ENCODE measurements at regions not wholly inside any gene's neighbourhood (a gene's known extent, or its start where the extent isn't known, plus 50 kb on each side); places are given as distances from the start of the nearest gene placed in this dataset.

DNA sequence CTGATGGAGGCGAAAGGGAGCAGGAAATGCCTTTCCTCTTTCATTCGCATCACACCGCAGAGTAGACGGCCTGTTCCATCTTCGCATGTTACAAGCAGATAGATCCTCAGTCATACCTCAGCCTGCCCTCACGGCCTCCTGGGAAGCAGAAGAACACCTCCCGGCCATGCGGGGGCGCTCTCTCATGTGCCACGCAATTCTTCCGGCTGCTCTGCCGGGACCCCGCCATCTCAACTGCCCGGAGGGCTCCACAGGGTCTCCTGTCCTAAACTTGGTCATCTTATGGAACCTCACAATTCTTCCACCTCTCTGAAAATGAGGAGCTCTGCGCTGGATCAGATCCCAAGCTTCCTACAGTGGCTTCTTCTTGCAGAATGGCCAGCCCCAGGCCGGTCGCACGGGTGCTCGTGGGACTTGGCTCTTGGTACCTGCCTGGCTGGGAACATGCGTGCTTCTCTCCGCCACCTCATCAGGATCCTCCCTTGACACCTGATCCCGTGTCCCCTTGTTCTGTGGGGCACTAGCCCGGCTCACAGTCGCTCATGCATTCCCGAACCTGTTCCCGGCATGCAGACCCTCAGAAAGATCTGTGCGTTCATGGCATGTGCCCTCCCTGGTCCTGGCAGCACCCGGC is 262.8 kb upstream of the SHH start:
- Mint-ChIP-seq H3K27me3 (ENCODE audit: insufficient read depth, unreplicated experiment) (no peaks in the 10 kb centered on the region), H3K36me3 (ENCODE audit: insufficient read depth, unreplicated experiment) (no peaks in the 10 kb centered on the region), H3K9me3 (ENCODE audit: unreplicated experiment) (no peaks in the 10 kb centered on the region), H3K4me1 (ENCODE audit: low read depth, unreplicated experiment) (no peaks in the 10 kb centered on the region), H3K4me3 (ENCODE audit: unreplicated experiment) (no peak overlapping the region), H3K27ac (ENCODE audit: unreplicated experiment) (no peak overlapping the region)
- intact Hi-C loops (cut with micrococcal nuclease; ENCODE audit: unreplicated experiment), result no loop called here
- ChIA-PET POLR2A (no interaction called here), CTCF (interaction anchor here (0.7 kb wide), 1 partner anchor 578 kb away, joined by 3 read pairs; no protein-coding TSS in a partner anchor)
- no peaks in the 10 kb centered on the region for H3K4me1 ChIP-seq
- no peaks in the 10 kb centered on the region for H3K9me3 ChIP-seq
- no peaks in the 10 kb centered on the region for H3K36me3 ChIP-seq (ENCODE audit: control insufficient read depth, insufficient read depth, low read length)
- TF ChIP-seq, protein P1, sequence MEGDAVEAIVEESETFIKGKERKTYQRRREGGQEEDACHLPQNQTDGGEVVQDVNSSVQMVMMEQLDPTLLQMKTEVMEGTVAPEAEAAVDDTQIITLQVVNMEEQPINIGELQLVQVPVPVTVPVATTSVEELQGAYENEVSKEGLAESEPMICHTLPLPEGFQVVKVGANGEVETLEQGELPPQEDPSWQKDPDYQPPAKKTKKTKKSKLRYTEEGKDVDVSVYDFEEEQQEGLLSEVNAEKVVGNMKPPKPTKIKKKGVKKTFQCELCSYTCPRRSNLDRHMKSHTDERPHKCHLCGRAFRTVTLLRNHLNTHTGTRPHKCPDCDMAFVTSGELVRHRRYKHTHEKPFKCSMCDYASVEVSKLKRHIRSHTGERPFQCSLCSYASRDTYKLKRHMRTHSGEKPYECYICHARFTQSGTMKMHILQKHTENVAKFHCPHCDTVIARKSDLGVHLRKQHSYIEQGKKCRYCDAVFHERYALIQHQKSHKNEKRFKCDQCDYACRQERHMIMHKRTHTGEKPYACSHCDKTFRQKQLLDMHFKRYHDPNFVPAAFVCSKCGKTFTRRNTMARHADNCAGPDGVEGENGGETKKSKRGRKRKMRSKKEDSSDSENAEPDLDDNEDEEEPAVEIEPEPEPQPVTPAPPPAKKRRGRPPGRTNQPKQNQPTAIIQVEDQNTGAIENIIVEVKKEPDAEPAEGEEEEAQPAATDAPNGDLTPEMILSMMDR (IDR thresholded peaks at IDR 0.05; ENCODE audit: insufficient read depth in 1 of 2, low read depth in 1 of 2, low read length in 1 of 2, severe bottlenecking in 1 of 2, unreplicated experiment in 1 of 2), result no peak
- no peak overlapping the region for H3K4me3 ChIP-seq (ENCODE audit: low read depth, low read length)
- DNase-seq, result no peak
- BruUV-seq (replicated peaks), result no TSS peak
- no peaks in the 10 kb centered on the region for H3K27me3 ChIP-seq (replicated peaks; ENCODE audit: control insufficient read depth, insufficient read depth, low read length)

DNA sequence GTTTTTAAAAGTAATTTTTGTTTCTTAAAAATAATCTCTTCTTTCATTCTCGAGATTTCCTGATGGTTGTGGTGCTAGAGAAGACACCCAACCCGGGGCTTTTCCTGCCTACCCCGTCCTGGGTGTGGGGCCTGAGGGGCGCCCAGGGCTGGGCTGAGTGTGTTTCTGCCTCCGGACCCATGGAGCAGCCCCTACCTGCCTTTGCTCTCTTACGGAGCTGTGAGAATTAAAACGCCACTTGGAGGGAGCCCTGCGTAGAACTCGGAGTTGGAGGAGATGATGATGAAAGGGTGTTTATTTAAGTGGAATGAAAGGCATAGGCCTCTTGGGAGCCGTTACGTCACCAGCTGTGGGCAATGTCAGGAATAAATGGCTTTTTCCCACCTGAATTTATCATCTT is 261.8 kb upstream of the SHH start:
- BruUV-seq (replicated peaks), result no TSS peak
- H3K27me3 ChIP-seq (replicated peaks; ENCODE audit: control insufficient read depth, insufficient read depth, low read length), result no peaks in the 10 kb centered on the region
- DNase-seq, result no peak
- H3K9me3 ChIP-seq, result no peaks in the 10 kb centered on the region
- no peaks in the 10 kb centered on the region for H3K36me3 Mint-ChIP-seq (ENCODE audit: insufficient read depth, unreplicated experiment)
- no peak overlapping the region for H3K4me3 Mint-ChIP-seq (ENCODE audit: unreplicated experiment)
- no peaks in the 10 kb centered on the region for H3K36me3 ChIP-seq (ENCODE audit: control insufficient read depth, insufficient read depth, low read length)
- H3K27ac Mint-ChIP-seq (ENCODE audit: unreplicated experiment), result no peak overlapping the region
- no peaks in the 10 kb centered on the region for H3K27me3 Mint-ChIP-seq (ENCODE audit: insufficient read depth, unreplicated experiment)
- CTCF ChIA-PET, result no interaction called here
- TF ChIP-seq, protein P1 (IDR thresholded peaks at IDR 0.05; ENCODE audit: insufficient read depth in 1 of 2, low read depth in 1 of 2, low read length in 1 of 2, severe bottlenecking in 1 of 2, unreplicated experiment in 1 of 2), result no peak
- intact Hi-C loops (cut with micrococcal nuclease; ENCODE audit: unreplicated experiment), result no loop called here
- H3K4me1 Mint-ChIP-seq (ENCODE audit: low read depth, unreplicated experiment), result no peaks in the 10 kb centered on the region
- POLR2A ChIA-PET, result no interaction called here
- no peaks in the 10 kb centered on the region for H3K4me1 ChIP-seq
- no peak overlapping the region for H3K4me3 ChIP-seq (ENCODE audit: low read depth, low read length)
- no peaks in the 10 kb centered on the region for H3K9me3 Mint-ChIP-seq (ENCODE audit: unreplicated experiment)

DNA sequence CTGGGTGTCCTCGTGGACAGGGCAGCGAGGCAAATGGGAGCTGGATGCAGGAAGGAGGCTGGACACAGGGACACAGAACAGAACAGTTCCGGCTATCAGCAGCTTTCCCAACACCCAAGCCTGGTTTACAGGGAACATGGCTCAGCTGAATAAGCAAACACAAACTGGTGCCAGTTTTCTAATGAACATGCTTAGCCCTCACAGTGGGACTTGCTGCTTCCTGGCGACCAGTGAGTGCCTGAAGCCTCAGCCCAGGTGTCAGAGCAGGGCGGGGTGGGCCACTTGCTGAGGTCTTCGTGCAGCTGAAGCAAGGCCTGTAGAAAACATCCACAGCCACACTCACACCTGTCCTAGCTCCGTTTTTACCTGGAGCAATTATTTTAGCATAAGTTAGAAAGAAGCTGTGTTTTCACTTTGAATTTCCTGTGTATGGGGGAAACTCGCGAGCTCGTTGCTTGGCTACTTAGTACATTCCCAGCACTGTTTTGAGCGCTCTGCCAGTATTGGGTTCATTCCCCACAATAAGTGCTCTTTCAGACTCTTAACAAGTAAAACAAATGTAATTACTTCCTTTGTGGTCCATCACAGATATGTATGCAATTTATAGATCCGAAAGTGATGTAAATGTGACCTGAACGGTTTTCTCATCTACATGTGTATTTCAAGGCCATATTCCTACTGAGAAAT is 261.2 kb upstream of the SHH start:
- no peak overlapping the region for H3K4me3 Mint-ChIP-seq (ENCODE audit: unreplicated experiment)
- no peak for DNase-seq
- CTCF ChIA-PET, result interaction anchor here (0.6 kb wide), 1 partner anchor 11 kb away, joined by 3 read pairs; no protein-coding TSS in a partner anchor
- Histone ChIP-seq H3K27me3 (replicated peaks; ENCODE audit: control insufficient read depth, insufficient read depth, low read length) (no peaks in the 10 kb centered on the region), H3K36me3 (ENCODE audit: control insufficient read depth, insufficient read depth, low read length) (no peaks in the 10 kb centered on the region), H3K9me3 (no peaks in the 10 kb centered on the region), H3K4me1 (no peaks in the 10 kb centered on the region), H3K4me3 (ENCODE audit: low read depth, low read length) (no peak overlapping the region)
- H3K4me1 Mint-ChIP-seq (ENCODE audit: low read depth, unreplicated experiment), result no peaks in the 10 kb centered on the region
- no peaks in the 10 kb centered on the region for H3K27me3 Mint-ChIP-seq (ENCODE audit: insufficient read depth, unreplicated experiment)
- intact Hi-C loops (cut with micrococcal nuclease; ENCODE audit: unreplicated experiment), result no loop called here
- H3K9me3 Mint-ChIP-seq (ENCODE audit: unreplicated experiment), result no peaks in the 10 kb centered on the region
- POLR2A ChIA-PET, result no interaction called here
- BruUV-seq (replicated peaks), result no TSS peak
- H3K36me3 Mint-ChIP-seq (ENCODE audit: insufficient read depth, unreplicated experiment), result no peaks in the 10 kb centered on the region
- TF ChIP-seq, protein P1 (IDR thresholded peaks at IDR 0.05; ENCODE audit: insufficient read depth in 1 of 2, low read depth in 1 of 2, low read length in 1 of 2, severe bottlenecking in 1 of 2, unreplicated experiment in 1 of 2), result no peak
- H3K27ac Mint-ChIP-seq (ENCODE audit: unreplicated experiment), result no peak overlapping the region
